ENCODE measurements at regions not wholly inside any gene's neighbourhood (a gene's known extent, or its start where the extent isn't known, plus 50 kb on each side); places are given as distances from the start of the nearest gene placed in this dataset.

GRCh38 chr14:88095791-88096190, 90.9 kb downstream of the GPR65 start:
- TF ChIP-seq CTCF (IDR thresholded peaks at IDR 0.05): no peak
- no peak for TF ChIP-seq POLR2AphosphoS5 (IDR thresholded peaks at IDR 0.05; ENCODE audit: insufficient read depth in 1 of 2, low read depth in 1 of 2)
- no peak for TF ChIP-seq POLR2A (IDR thresholded peaks at IDR 0.05)

All from vagina (tissue), 2 donors.